ENCODE measurements at regions not wholly inside any gene's neighbourhood (a gene's known extent, or its start where the extent isn't known, plus 50 kb on each side); places are given as distances from the start of the nearest gene placed in this dataset.

DNA sequence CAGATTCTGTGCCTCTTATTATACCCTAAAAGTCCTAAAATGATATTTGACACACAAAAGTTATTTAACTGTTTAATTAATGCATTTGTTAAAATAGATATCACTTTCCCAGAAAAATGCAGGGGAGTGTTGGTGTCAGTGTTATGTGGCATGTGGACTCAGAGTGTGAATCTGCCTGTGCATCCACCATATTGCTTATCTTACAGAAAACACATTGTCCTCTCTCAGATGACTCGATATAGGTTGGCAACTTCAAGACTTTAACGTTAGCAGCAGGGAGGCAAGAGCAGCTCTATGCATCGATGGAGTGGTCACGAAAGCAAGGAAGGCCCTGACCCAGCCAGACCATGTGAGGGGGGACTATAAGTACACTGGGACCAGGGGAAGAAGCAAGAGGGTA lies 165.4 kb upstream of the DCBLD2 start:
- DNase-seq (ENCODE audit: low read depth), result no peak
- TF ChIP-seq, protein P1, sequence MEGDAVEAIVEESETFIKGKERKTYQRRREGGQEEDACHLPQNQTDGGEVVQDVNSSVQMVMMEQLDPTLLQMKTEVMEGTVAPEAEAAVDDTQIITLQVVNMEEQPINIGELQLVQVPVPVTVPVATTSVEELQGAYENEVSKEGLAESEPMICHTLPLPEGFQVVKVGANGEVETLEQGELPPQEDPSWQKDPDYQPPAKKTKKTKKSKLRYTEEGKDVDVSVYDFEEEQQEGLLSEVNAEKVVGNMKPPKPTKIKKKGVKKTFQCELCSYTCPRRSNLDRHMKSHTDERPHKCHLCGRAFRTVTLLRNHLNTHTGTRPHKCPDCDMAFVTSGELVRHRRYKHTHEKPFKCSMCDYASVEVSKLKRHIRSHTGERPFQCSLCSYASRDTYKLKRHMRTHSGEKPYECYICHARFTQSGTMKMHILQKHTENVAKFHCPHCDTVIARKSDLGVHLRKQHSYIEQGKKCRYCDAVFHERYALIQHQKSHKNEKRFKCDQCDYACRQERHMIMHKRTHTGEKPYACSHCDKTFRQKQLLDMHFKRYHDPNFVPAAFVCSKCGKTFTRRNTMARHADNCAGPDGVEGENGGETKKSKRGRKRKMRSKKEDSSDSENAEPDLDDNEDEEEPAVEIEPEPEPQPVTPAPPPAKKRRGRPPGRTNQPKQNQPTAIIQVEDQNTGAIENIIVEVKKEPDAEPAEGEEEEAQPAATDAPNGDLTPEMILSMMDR (IDR thresholded peaks at IDR 0.05; ENCODE audit: insufficient read depth, low read depth, low read length), result no peak
- H3K4me3 ChIP-seq (ENCODE audit: low read depth, low read length), result no peak overlapping the region

DNA sequence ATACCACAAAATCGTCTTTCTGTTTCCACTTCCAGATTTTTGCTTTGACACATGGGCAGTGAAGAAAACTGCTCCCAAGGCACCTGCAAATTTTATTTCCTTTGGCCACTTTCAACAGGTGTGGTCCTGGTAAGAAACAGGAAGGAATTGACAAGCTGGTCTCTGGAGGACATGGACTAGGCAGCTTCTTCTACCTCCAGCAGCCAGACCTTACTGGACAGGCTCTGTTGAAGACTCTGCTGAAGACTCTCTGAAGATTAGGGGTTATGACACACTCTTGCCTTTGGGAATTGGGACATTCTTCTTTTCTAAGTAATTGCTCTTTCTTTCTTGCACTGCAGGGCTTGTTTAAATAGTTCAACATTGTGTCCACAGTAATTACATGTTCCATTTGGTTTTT lies 147.7 kb upstream of the DCBLD2 start:
- no peak overlapping the region for H3K4me3 ChIP-seq (ENCODE audit: low read depth, low read length)
- TF ChIP-seq, protein P1 (IDR thresholded peaks at IDR 0.05; ENCODE audit: insufficient read depth, low read depth, low read length), result no peak
- DNase-seq (ENCODE audit: low read depth), result no peak

DNA sequence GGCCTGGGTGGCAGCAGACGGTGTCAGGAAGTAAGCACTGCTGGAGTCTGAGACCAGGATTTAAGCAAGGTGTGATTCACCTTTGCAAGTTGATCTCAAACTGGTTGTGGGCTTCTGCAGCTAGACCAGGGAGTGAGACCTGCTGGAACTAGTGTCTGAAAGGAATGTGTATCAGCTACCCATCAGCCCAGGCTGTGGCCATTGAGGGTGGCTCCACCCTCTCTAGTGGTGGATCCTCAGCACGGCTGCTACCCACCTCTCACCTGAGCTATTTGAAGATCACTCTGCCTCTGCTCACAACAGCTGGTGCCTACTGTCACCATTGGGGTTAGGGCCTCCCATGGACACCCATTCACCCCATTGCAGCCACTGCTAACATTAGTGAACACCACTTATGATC lies 140.3 kb upstream of the DCBLD2 start:
- DNase-seq (ENCODE audit: low read depth), result no peak

DNA sequence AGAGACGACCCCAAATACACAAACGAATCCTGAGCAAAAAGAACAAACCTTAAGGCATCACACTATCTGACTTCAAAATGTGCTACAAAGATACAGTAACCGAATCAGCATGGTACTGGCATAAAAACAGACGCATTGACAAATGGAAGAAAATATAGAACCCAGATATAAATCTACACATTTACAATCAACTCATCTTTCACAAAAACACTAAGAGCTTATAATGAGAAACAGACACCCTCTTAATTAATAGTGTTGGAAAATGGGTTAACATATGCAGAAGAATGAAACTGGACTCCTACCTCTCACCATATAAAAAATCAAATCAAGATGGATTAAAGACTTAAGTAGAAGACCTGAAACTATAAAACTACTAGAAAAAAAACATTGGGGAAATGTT lies 130.3 kb upstream of the DCBLD2 start:
- no peak for DNase-seq (ENCODE audit: low read depth)
- TF ChIP-seq, protein P1 (IDR thresholded peaks at IDR 0.05; ENCODE audit: insufficient read depth, low read depth, low read length), result no peak

More for the DNA sequence above, 140.3 kb upstream of the DCBLD2 start:
- TF ChIP-seq, protein P1 (IDR thresholded peaks at IDR 0.05; ENCODE audit: insufficient read depth, low read depth, low read length), result no peak
- no peak overlapping the region for H3K4me3 ChIP-seq (ENCODE audit: low read depth, low read length)

DNA sequence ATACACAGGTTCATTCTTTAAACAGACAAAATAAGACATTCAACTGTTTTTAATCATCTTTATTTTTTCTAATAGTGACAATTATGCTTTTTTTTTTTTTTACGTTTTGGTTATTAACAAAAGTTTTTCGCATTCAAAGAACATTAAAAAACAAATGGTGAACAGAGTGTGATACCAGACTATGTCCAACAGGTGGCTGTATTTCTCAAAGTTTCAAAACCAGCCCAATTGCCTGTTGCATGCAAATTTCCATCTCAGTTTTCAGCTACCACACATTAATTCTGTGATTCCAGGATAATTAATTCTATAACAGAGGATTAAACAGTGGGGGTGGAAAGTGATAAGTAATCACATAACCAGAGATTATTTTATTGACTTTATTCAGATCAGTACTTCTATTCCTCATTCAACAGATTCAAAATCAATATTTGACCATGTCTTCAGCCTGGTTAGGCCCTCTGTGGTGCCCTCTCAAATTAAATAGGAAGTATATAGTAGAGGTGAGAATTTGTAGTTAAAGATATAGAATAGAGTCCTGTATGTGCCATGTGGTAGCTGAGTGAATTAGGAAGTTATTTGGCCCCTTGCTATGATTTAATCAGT lies 122.2 kb upstream of the DCBLD2 start:
- TF ChIP-seq, protein P1 (IDR thresholded peaks at IDR 0.05; ENCODE audit: insufficient read depth, low read depth, low read length), result peak; percentile 69
- DNase-seq (ENCODE audit: low read depth), result peak; percentile 50
- no peak overlapping the region for H3K4me3 ChIP-seq (ENCODE audit: low read depth, low read length)

More for the DNA sequence above, 130.3 kb upstream of the DCBLD2 start:
- no peak overlapping the region for H3K4me3 ChIP-seq (ENCODE audit: low read depth, low read length)

DNA sequence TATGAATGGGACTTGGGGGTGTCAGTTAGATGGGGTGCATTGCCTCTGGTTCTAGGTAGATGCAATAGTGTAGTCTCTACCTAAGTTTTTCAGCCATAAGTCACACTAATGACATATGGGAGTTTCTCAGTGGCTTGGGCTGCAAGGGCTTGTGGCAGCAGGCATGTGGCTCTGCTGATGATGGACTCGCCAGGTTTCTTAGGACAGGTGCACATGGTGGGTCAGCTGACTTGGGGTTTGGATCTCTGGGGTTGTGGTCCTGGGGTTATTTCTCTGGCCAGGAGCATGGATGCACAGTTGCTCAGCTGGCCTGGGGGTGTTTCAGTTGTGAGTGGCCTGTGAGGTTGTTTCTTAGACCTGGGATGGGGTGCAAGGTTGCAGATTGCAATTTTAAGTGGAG lies 120.0 kb upstream of the DCBLD2 start:
- TF ChIP-seq, protein P1 (IDR thresholded peaks at IDR 0.05; ENCODE audit: insufficient read depth, low read depth, low read length), result no peak
- H3K4me3 ChIP-seq (ENCODE audit: low read depth, low read length), result no peak overlapping the region
- DNase-seq (ENCODE audit: low read depth), result no peak

DNA sequence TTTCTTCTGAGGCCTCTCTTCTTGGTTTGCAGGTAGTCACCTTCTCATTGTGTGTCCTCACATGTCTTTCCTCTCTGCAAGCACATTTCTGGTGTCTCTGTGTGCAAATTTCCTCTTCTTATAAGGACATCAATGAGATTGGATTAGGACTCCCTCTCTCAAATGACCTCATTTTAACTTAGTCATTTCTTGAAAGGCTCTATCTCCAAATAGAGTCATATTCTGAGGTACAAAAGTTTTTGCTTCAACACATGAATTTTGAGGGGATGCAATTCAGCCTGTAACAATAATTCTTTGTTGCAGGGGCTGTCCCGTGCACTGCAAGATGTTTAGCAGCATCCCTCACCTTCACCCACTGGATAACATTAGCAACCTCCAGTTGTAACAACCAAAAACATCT lies 115.0 kb upstream of the DCBLD2 start:
- no peak overlapping the region for H3K4me3 ChIP-seq (ENCODE audit: low read depth, low read length)
- TF ChIP-seq, protein P1 (IDR thresholded peaks at IDR 0.05; ENCODE audit: insufficient read depth, low read depth, low read length), result no peak
- DNase-seq (ENCODE audit: low read depth), result no peak
